ENCODE measurements at regions not wholly inside any gene's neighbourhood (a gene's known extent, or its start where the extent isn't known, plus 50 kb on each side); places are given as distances from the start of the nearest gene placed in this dataset.

DNA sequence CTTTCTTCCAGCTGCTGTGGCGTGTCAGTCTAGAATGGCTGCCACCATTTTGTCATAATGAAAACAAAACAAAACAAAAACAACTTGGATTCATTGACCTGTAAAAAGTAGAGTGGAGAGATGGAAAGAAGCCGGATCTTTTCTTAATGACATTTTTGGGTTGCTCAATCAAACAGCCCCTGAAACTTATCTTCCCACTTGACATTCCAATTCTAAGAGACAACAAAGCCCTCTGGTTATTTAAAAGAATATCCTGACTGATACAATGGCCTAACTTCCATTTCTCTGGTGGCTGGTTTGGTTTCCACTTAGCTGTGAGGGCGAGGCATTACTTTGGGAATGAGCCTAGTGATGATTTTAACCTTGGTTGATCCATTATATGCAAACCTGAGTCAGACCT, 123.7 kb downstream of the AQP4 start:
- TF ChIP-seq POLR2A (IDR thresholded peaks at IDR 0.05): no peak
- TF ChIP-seq, protein P1, sequence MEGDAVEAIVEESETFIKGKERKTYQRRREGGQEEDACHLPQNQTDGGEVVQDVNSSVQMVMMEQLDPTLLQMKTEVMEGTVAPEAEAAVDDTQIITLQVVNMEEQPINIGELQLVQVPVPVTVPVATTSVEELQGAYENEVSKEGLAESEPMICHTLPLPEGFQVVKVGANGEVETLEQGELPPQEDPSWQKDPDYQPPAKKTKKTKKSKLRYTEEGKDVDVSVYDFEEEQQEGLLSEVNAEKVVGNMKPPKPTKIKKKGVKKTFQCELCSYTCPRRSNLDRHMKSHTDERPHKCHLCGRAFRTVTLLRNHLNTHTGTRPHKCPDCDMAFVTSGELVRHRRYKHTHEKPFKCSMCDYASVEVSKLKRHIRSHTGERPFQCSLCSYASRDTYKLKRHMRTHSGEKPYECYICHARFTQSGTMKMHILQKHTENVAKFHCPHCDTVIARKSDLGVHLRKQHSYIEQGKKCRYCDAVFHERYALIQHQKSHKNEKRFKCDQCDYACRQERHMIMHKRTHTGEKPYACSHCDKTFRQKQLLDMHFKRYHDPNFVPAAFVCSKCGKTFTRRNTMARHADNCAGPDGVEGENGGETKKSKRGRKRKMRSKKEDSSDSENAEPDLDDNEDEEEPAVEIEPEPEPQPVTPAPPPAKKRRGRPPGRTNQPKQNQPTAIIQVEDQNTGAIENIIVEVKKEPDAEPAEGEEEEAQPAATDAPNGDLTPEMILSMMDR (IDR thresholded peaks at IDR 0.05): no peak
- WGBS, 4 donors: 81 to 92% (median 86%) methylated on average over 3 of the region's 3 CpGs
- Histone ChIP-seq H3K4me1 (peaks cover 0 to 8% (median 0%) of the 10 kb centered on the region in 12 donors), H3K36me3 (no peaks in the 10 kb centered on the region), H3K27me3 (no peaks in the 10 kb centered on the region), H3K27ac (no peak overlapping the region), H3K9me3 (peaks cover 0 to 3% (median 0%) of the 10 kb centered on the region in 12 donors), H3K4me3 (no peak overlapping the region)
- DNase-seq (no peak), ATAC-seq (no peak)
- intact Hi-C loops (cut with DNase I): loop anchor here in 2 of 10 donors (10.0 kb wide), 1 partner anchor 87 kb away; no protein-coding TSS in a partner anchor

DNA sequence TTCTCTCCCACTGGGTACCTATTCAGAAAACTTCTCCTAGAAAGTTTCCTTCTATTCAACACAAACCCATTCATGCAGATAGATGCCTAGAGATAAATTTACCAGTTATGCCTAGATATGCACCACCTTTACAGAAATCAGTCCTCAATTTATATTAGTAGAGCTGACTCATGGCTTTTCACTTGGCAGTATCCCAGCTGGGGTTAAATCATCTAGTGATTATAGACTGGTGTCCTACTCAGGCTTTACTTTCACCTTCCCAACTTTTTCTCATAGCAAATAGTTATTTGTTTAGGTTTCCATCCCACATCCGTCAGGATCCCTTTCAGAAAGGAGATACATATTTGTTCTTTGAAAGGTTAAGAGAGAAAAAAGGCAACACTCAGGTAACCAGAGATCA, 124.5 kb downstream of the AQP4 start:
- ATAC-seq (no peak), DNase-seq (no peak)
- intact Hi-C loops (cut with DNase I): loop anchor here in 2 of 10 donors (10.0 kb wide), 1 partner anchor 86 kb away; no protein-coding TSS in a partner anchor
- Histone ChIP-seq H3K27me3 (no peaks in the 10 kb centered on the region), H3K27ac (no peak overlapping the region), H3K4me3 (no peak overlapping the region), H3K36me3 (no peaks in the 10 kb centered on the region), H3K9me3 (peaks cover 0 to 3% (median 0%) of the 10 kb centered on the region in 12 donors), H3K4me1 (peaks cover 0 to 5% (median 0%) of the 10 kb centered on the region in 12 donors)
- TF ChIP-seq, protein P1 (IDR thresholded peaks at IDR 0.05): no peak
- TF ChIP-seq POLR2A (IDR thresholded peaks at IDR 0.05): no peak
- WGBS, 4 donors: 87 to 95% (median 95%) methylated on average over 1 of the region's 1 CpG

DNA sequence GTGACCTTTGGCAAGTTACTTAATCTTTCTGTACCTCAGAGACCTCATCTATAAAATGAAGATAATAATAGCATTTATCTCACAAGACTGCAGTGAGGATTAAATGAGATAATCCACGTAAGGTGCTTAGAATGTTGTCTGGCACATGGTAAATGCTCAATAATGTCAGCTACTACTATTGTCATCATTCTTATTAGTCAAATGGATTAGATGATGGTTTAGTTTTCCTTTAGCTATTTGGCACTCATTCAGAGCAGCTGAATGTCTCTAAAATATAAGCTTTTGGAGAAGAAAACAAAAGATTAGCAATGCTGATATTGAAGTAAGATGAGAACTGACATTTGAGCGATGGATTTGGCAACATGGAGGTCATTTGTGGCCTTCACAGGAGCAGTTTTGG, 125.1 kb downstream of the AQP4 start:
- Histone ChIP-seq H3K36me3 (no peaks in the 10 kb centered on the region), H3K4me1 (no peaks in the 10 kb centered on the region), H3K9me3 (peaks cover 0 to 3% (median 0%) of the 10 kb centered on the region in 12 donors), H3K27ac (no peak overlapping the region), H3K27me3 (no peaks in the 10 kb centered on the region), H3K4me3 (no peak overlapping the region)
- intact Hi-C loops (cut with DNase I): loop anchor here in 2 of 10 donors (10.0 kb wide), 1 partner anchor 86 kb away; no protein-coding TSS in a partner anchor
- ATAC-seq (no peak), DNase-seq (no peak)
- TF ChIP-seq, protein P1 (IDR thresholded peaks at IDR 0.05): no peak
- no peak for TF ChIP-seq POLR2A (IDR thresholded peaks at IDR 0.05)
- WGBS, 4 donors: 85 to 89% (median 87%) methylated on average over 2 of the region's 2 CpGs

DNA sequence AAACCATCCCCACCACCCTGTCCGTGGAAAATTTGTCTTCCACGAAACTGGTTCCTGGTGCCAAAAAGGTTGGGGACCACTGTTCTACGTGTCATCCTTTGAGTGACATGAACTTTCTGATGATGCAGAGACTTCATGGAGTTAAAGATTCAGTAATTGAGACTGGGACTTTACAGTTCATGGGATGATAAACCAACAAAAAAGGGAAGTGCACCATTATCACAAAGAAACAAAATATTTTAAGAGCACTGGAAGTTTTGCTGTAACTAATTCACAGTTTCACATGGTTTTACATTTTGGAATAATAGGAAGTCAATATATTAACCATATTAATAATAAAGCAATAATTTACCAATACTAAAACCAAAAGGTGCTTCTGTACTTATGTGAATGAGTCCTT, 126.8 kb downstream of the AQP4 start:
- H3K4me1 ChIP-seq: no peaks in the 10 kb centered on the region
- WGBS, 4 donors: 84 to 89% (median 88%) methylated on average over 3 of the region's 3 CpGs
- TF ChIP-seq, protein P1 (IDR thresholded peaks at IDR 0.05): no peak
- TF ChIP-seq POLR2A (IDR thresholded peaks at IDR 0.05): no peak
- ATAC-seq (no peak), DNase-seq (no peak)
- intact Hi-C loops (cut with DNase I): no loop called here
- no peak overlapping the region for H3K27ac ChIP-seq
- no peak overlapping the region for H3K4me3 ChIP-seq
- H3K27me3 ChIP-seq: peaks cover 0 to 4% (median 0%) of the 10 kb centered on the region in 9 donors
- peaks cover 0 to 3% (median 0%) of the 10 kb centered on the region in 12 donors for H3K9me3 ChIP-seq
- no peaks in the 10 kb centered on the region for H3K36me3 ChIP-seq

Measured in heart left ventricle (tissue), 16 donors.